B cell (primary cell): ENCODE measurements at regions not wholly inside any gene's neighbourhood (a gene's known extent, or its start where the extent isn't known, plus 50 kb on each side); places are given as distances from the start of the nearest gene placed in this dataset.

Experiments
- EZH2 ChIP-seq: IDR thresholded peaks from 2 replicates; pipeline ENCODE4 v1.6.1; 2012; ENCODE audit warnings: borderline replicate concordance, low read depth, mild to moderate bottlenecking, moderate library complexity, low read length; ENCODE audit not compliant: insufficient read depth, poor library complexity, severe bottlenecking
- TF ChIP-seq, protein P1 (sequence below): fragments of 200-600 bp; IDR thresholded peaks from one replicate; pipeline ENCODE4 v1.8.0; 2022; ENCODE audit warnings: antibody characterized with exemption, mild to moderate bottlenecking

DNA sequence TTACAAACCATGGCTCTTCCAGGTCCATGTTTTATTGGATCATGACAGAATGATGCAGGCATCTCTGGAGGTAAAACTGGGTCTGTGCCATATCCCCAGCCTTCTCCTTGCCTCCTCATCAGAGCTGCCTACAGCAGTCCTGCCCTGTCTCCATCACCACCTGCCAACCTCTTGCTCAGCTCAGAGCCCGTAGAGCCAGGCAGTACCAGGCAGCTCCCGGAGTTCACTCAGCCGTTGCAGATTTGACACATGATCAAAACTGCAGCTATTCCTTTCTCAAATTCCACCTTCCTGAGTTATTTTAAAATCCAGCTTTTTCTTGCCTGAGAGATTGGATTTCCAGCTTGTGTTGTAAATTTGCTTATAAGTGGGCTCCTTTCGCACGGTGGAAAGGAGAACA lies 218.2 kb upstream of the CELF4 start:
- TF ChIP-seq, protein P1, sequence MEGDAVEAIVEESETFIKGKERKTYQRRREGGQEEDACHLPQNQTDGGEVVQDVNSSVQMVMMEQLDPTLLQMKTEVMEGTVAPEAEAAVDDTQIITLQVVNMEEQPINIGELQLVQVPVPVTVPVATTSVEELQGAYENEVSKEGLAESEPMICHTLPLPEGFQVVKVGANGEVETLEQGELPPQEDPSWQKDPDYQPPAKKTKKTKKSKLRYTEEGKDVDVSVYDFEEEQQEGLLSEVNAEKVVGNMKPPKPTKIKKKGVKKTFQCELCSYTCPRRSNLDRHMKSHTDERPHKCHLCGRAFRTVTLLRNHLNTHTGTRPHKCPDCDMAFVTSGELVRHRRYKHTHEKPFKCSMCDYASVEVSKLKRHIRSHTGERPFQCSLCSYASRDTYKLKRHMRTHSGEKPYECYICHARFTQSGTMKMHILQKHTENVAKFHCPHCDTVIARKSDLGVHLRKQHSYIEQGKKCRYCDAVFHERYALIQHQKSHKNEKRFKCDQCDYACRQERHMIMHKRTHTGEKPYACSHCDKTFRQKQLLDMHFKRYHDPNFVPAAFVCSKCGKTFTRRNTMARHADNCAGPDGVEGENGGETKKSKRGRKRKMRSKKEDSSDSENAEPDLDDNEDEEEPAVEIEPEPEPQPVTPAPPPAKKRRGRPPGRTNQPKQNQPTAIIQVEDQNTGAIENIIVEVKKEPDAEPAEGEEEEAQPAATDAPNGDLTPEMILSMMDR = no peak
- TF ChIP-seq EZH2 = no peak
